ENCODE measurements at regions not wholly inside any gene's neighbourhood (a gene's known extent, or its start where the extent isn't known, plus 50 kb on each side); places are given as distances from the start of the nearest gene placed in this dataset.
"Not testable (repeated sequence)": the region's sequence is repeated elsewhere in the genome, so short reads cannot be mapped to it uniquely, and the experiment has no call there.

DNA sequence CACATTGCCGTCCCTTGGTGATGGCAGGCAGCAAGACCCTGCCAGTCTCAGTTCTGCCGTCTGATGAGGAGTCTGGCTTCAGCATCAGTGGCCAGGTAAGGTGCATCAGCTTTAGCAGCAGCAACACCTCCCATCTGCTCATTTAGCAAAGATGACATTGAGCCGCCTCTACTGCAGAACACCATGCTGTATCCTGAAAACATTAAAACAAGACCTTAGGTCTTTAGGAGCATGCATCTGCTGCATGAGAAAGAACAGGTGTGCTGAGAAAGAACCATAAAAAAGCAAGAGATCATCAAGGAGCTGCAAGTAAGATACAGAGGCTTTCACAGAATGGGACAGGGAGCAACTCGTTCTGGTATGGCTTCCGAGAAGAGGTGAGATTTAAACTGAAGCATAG, 87.5 kb downstream of the SCN11A start:
- FAIRE-seq = no peak

DNA sequence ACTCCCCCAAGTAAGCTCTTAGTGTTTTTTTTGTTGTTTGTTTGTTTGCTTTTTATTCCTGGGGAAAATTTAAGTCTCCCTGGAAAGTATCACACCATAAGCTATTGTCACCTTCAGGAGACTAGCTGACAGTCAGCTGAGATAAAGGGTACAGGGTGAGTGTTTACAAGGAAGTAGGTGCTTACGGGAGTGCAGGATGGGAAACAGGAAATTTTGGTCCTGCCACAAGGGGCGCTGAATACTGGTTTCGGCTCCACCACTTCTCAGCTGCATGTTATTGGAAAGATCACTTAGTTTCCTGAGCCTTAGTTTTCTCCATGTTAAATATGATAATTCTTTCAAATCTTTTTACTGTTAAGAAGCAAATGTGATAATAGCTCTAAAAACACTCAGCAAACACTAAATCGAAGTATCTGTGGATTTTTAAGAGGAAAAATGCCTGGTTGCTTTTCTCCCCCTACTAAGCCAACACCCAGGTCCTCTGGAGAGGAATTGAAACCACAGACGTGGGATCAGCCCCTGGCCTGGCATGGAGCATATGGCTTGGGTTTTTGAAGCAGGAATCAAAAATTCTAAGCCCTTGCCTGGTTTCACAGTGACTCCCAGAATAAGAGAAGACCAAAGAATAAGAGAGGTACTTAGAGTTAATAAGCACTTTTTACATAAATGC, 90.7 kb downstream of the SCN11A start:
- peak; percentile 23 for FAIRE-seq

DNA sequence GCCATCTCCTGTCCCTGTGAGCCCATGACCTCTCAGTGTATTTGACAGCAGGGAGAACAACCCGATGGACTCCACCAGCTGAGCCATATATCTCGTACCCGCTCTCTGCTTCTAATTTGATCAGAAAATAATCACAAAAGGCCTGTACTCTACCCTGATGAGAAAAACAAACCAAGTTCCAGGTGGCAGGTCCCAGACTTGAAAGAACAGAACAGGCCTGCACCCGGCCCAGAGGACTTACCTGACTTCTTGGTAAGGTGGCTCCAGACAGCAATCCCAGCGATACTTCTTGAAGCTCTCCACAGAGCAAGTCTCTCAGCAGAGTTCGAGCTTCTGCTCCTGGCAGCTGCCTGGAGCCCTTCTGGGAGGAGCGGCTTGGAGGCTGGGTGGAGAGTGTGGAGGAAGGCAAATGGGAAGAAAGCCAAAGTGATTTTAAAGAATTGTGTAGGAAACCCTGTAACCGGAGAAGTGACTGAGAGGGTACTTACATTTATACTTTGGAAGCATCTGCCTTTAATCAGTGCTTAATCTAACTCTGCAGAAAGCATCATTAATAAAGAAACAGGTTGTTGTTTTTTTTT, 91.6 kb downstream of the SCN11A start:
- no peak for FAIRE-seq

DNA sequence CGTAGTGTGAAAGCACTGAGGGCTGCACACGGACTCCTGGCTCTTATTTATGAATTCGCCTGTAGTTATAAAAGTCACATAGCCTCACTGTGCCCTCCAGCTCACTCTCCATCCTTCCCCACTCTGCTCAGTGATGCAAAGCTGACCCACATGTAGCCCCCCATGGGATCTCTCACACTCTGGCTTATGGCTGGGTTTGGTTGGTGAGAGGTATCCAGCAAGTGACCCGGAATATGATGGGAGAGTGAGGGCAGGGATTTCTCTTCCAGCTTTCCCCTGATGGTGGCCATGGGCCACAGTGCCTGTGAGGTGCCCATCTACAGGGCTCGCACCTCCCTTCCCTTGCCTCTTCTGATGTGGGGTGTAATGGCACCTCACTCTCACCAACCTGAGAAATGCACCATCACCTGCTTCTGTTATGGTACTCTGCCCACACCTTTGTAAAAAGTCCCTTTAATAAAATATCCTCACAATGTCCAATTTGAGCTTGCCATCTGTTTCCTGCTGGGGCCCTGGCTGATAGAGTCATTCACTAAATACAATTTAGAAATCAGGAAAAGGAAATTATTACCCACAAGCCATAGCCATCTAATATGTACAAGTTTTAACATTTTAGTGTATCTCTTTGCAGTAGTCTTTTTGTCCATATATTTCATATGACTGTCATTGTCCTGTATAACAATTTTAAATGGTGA, 93.6 kb downstream of the SCN11A start:
- FAIRE-seq = no peak

DNA sequence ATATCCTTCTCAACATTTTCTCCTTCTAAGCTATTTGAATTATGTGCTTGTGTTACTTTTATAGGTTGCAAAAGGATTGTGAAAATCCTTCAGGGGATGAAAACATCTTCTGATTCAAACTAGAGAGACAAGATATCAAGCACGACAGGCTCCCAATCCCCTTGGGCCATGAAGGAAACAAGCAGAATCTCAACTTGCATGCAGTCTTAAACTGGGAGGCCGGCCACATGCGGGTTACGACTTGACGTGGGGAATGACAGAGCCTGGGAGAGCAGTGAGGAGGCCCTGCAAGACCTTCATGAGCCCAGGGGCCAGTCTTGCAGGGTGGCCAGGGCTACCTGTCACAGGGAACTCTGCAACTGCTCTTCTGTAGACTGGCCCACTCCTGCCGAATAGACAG, 94.4 kb downstream of the SCN11A start:
- FAIRE-seq = no peak

DNA sequence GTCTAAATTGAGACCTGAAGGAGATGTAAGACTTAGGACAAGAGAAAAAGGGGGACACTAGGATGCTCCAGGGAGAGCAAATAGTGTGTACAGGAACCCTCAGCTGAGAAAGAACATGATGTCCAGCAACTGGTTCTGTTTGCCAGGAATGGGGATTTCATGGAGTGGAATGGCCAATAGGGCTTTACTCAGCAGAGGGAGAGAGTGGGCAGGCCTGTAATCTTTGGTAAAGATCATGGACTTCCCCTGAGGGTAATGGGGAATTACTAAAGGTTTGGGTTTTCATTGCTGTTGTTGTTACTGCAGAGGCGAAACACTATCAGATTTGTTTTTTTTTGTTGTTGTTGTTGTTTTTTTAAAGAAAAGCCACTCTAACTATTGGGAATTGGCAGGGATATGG, 99.0 kb downstream of the SCN11A start:
- no peak for FAIRE-seq

DNA sequence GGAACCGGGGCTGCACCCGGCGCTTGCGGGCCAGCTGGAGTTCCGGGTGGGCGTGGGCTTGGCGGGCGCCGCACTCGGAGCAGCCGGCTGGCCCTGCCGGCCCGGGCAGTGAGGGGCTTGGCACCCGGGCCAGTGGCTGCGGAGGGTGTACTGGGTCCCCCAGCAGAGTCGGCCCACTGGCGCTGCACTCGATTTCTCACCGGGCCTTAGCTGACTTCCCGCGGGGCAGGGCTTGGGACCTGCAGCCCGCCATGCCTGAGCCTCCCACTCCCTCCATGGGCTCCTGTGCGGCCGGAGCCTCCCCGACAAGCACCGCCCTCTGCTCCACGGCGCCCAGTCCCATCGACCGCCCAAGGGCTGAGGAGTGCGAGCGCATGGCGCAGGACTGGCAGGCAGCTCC, 100.6 kb downstream of the SCN11A start:
- FAIRE-seq = not testable (repeated sequence)

DNA sequence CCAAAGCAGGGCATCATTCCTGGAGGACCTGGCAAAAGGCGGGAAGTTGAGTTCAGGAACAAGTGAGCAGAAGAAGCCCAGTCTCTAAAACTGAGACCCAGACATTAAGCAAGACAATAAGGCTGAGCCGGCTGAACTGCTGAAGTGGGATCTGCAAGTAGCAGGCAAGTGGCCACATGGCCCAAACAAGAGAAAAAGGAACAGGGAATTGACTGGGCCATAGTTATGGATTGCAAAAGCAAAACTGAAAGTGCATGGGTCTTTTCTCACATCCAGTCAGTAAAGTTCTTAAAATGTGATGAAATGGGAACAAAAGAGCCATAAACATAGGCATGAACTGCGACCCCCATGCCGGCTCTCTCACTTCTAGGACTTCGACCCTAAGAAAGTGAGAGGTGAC, 101.2 kb downstream of the SCN11A start:
- no peak for FAIRE-seq

DNA sequence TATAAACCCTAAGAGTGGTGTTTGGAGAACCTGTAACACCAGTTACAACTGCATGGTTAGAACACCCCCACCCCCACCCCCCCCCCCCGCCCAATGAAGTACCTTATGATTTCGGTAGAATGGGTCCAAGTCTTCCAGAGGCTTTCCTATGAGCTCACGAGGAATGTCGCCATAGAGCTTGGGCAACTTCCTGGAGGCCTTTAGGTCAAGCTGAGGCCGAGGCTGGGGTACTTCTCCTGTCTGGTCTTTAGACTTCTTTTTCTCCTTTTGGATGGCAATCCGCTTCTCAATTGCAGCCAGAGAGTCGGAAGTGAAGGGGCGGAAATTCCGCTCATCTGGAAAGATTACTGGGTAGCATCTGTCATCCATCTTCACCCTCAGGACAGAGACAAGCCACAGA, 101.8 kb downstream of the SCN11A start:
- no peak for FAIRE-seq

DNA sequence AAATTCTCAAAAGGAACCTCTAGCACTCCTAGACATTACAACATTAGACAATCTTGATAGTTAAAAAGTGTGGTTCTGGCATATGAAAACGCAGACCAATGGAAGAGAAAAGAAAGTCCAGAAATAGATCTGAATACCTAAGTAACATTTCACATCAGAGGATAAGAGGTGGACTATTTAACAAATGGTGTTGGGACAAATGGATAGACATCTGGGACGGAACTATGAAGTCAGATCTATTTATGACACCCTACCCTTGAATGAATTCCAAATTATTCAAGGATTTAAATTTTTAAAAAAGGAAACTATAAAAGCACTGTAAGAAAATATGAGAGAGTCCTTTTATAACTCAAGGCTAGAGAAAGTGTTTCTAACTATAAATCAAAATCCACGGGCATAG, 111.3 kb downstream of the SCN11A start:
- FAIRE-seq = no peak

DNA sequence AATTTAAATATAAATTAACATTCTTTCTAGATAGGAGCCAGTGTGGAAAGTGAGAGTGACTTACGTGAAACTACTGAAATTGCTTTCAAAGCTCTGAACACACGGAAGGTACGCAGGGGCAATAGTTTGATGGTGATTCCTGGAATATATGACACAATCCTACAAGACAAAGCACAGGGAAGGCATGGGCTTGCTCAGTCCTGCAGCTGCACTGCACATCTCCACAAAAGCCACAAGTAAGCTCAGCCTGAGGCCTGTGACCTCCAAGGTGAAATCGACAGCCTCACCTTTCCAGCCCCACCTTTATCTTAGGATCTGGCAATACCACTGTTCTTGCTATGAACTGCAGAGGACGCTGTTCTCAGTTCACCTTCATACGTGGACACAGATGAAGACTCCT, 109.3 kb upstream of the SCN10A start:
- FAIRE-seq = no peak

DNA sequence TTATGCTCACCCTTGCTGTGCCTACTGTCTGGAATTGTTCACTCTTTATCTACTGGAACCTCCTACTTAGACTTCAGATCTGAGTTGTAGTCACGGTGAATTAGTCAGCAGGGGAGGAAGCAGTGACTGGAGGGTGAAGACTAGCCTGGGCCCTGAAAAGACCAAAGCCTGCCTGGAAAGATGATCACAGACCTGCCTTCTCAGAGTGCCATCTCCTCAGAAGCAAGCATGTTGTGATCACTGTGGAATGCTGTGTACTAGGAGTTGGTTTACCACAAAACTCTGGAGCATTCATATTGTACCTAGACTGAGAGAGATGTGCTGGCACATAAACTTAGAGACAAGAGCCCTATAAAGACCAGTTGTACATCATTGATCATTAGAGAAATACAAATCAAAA, 100.7 kb upstream of the SCN10A start:
- FAIRE-seq = no peak

DNA sequence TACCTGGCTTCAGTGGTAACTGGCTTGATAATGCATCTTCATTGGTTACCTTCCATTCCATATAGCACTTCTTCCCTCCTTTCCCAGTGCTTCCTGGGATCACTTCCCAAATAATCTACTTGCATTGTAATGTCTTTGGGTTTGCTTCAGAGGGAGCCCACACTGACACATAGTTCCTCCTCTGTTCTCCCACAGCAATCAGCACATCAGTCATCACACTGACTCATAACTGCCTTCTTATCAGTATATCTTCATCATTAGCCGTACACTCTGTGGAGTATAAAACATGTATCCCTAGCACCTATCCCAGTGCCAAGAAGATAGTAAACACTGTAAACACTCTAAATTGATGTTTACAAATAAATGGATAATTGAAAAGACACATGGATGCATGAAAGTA, 91.4 kb upstream of the SCN10A start:
- no peak for FAIRE-seq

DNA sequence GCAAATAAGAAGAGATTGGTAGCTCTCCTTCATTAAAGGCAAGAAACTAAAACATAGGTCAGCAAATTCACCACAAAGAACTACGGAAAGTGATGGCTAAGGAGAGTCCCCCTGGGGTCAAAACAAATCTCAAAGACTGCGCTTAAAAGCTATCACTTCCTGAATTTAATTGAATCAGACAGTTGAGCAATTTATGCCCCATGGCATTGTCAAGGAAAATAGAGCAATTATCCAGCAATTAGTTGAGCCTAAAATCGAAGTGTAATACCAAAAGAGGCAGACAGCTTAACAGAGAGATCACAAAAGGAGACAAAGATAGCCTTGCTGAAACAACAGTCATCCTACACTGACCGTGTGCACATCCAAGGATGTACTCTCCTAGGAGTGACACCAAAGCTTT, 74.4 kb upstream of the SCN10A start:
- FAIRE-seq = no peak

DNA sequence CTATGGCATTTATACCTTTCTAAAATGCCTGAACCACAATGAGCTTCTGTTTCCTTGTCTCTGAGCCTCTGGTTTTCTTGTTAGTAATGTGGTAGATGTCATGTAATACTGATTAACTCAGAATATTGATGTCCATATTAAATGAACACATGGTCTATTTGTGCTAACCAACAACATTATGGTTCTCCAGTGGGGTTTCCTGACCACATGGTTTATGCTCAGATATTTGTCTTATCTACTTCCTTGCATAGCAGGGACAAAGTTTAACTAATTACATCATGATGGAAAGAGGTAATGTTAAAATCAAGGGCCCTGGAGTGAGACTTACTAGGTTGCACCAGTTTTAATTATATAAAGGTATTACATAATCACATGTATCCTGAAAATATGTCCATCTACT, 62.6 kb upstream of the SCN10A start:
- no peak for FAIRE-seq
